H1 (cell line): ENCODE measurements at regions not wholly inside any gene's neighbourhood (a gene's known extent, or its start where the extent isn't known, plus 50 kb on each side); places are given as distances from the start of the nearest gene placed in this dataset.

Experiments
- CTCF ChIA-PET: fragments of 300-600 bp; sonication (Branson Sonifier 250); formaldehyde crosslinking; loops from one replicate; lab custom pipeline; 2021; ENCODE audit not compliant: partially characterized antibody; lab: Charles Lee
- POLR2A ChIA-PET: fragments of 300-600 bp; sonication (Branson Sonifier 250); formaldehyde crosslinking; loops from one replicate; lab custom pipeline; 2021; ENCODE audit warnings: inconsistent platforms; ENCODE audit not compliant: partially characterized antibody; lab: Charles Lee
- DNase-seq, 2 experiments: peaks; one replicate each; pipeline versions ENCODE4 v3.0.0 to v3.0.0-alpha.2; 2010 to 2022; ENCODE audit warnings: low spot score in 2 of 2, low read depth in 1 of 2, mixed read lengths in 1 of 2
- FAIRE-seq: peaks from 2 replicates; lab custom pipeline; 2011; peaks lifted over from hg19 to GRCh38; lab: Jason Lieb, UNC
- H2AFZ ChIP-seq: 2 replicates; pipeline ENCODE4 v1.8.1; 2012; ENCODE audit warnings: low read length, inconsistent platforms
- H2AK5ac ChIP-seq: 2 replicates; pipeline ENCODE4 v1.6.1; 2013; ENCODE audit warnings: low read depth, low read length
- H2BK120ac ChIP-seq: replicated peaks from 2 replicates; pipeline ENCODE3; 2013; ENCODE audit warnings: low read depth, low read length, inconsistent platforms
- H2BK12ac ChIP-seq: 2 replicates; pipeline ENCODE4 v1.6.1; 2013; ENCODE audit warnings: low read depth, low read length
- H2BK15ac ChIP-seq: 2 replicates; pipeline ENCODE4 v1.6.1; 2013; ENCODE audit warnings: low read length
- H2BK20ac ChIP-seq: 2 replicates; pipeline ENCODE4 v1.6.1; 2013; ENCODE audit warnings: low read length
- H2BK5ac ChIP-seq: 2 replicates; pipeline ENCODE4 v1.6.1; 2013; ENCODE audit warnings: low read depth, low read length
- H3K14ac ChIP-seq: 2 replicates; pipeline ENCODE4 v1.6.1; 2013; ENCODE audit warnings: inconsistent platforms; ENCODE audit not compliant: insufficient read length
- H3K18ac ChIP-seq: 2 replicates; pipeline ENCODE4 v1.6.1; 2013; ENCODE audit warnings: low read length; ENCODE audit errors: extremely low read depth
- H3K23ac ChIP-seq: 2 replicates; pipeline ENCODE4 v1.6.1; 2013; ENCODE audit warnings: inconsistent platforms; ENCODE audit not compliant: insufficient read length
- H3K23me2 ChIP-seq: 2 replicates; pipeline ENCODE4 v1.6.1; 2013; ENCODE audit warnings: low read depth, low read length
- H3K27ac ChIP-seq: 2 replicates; pipeline ENCODE4 v1.6.1; 2011; ENCODE audit warnings: low read depth, low read length, inconsistent platforms
- H3K27me3 ChIP-seq, 4 experiments: replicated peaks in 1 of 4; 1 replicate in 1 of 4; 2 replicates in 3 of 4; pipeline versions ENCODE4 v1.6.1 to v1.8.1; 2011 to 2013; ENCODE audit warnings: low read length in 3 of 4, mild to moderate bottlenecking in 3 of 4, inconsistent platforms in 2 of 4, mixed read lengths in 2 of 4, moderate library complexity in 1 of 4; ENCODE audit not compliant: control insufficient read depth in 3 of 4, insufficient read depth in 3 of 4; ENCODE audit errors: extremely low read depth in 1 of 4
- H3K36me3 ChIP-seq, 4 experiments: 2 replicates each; pipeline versions ENCODE4 v1.6.1 to v1.8.1; 2011 to 2013; ENCODE audit warnings: mild to moderate bottlenecking in 4 of 4, low read length in 3 of 4, moderate library complexity in 2 of 4, control low read depth in 1 of 4, inconsistent platforms in 1 of 4; ENCODE audit not compliant: insufficient read depth in 4 of 4, control insufficient read depth in 2 of 4
- H3K4ac ChIP-seq: replicated peaks from 2 replicates; pipeline ENCODE3; 2013; ENCODE audit warnings: low read length, low read depth, mixed read lengths, inconsistent platforms; ENCODE audit not compliant: insufficient read length
- H3K4me1 ChIP-seq, 4 experiments: replicated peaks in 1 of 4; 1 replicate in 1 of 4; 2 replicates in 3 of 4; pipeline versions ENCODE4 v1.6.1 to v1.8.1; 2011 to 2013; ENCODE audit warnings: low read length in 3 of 4, inconsistent platforms in 2 of 4, mixed read lengths in 1 of 4; ENCODE audit not compliant: insufficient read depth in 4 of 4, control insufficient read depth in 3 of 4
- H3K4me2 ChIP-seq, 2 experiments: 2 replicates each; pipeline versions ENCODE4 v1.6.1 to v1.8.1; 2011 to 2013; ENCODE audit warnings: low read depth in 2 of 2, low read length in 2 of 2, control low read depth in 1 of 2, inconsistent platforms in 1 of 2, mild to moderate bottlenecking in 1 of 2; ENCODE audit not compliant: insufficient read depth in 1 of 2
- H3K4me3 ChIP-seq, 4 experiments: fragments of 200-600, 300-600 bp in 1 of 4; sonication (generic), shearing (Covaris generic), sonication (Bioruptor Twin) in 1 of 4; 2 replicates each; pipeline versions ENCODE4 v1.5.1 to v1.8.1; 2011 to 2016; ENCODE audit warnings: low read length in 4 of 4, low read depth in 3 of 4, control low read depth in 2 of 4, inconsistent platforms in 2 of 4, mild to moderate bottlenecking in 2 of 4, mixed read lengths in 1 of 4, moderate library complexity in 1 of 4; ENCODE audit not compliant: insufficient read depth in 2 of 4; ENCODE audit errors: extremely low read depth in 1 of 4
- H3K56ac ChIP-seq: replicated peaks from 2 replicates; pipeline ENCODE3; 2013; ENCODE audit warnings: low read depth, mild to moderate bottlenecking, mixed read lengths, low read length, inconsistent platforms; ENCODE audit not compliant: insufficient read length
- H3K79me1 ChIP-seq: 2 replicates; pipeline ENCODE4 v1.6.1; 2013; ENCODE audit warnings: low read depth, low read length, control low read depth
- H3K79me2 ChIP-seq, 2 experiments: 2 replicates each; pipeline versions ENCODE4 v1.6.1 to v1.8.1; 2012 to 2013; ENCODE audit warnings: low read length in 2 of 2, mild to moderate bottlenecking in 2 of 2, inconsistent platforms in 1 of 2; ENCODE audit not compliant: insufficient read depth in 2 of 2, control insufficient read depth in 1 of 2
- H3K9ac ChIP-seq, 4 experiments: replicated peaks in 1 of 4; 1 replicate in 1 of 4; 2 replicates in 3 of 4; pipeline versions ENCODE4 v1.6.1 to v1.8.1; 2011 to 2013; ENCODE audit warnings: low read depth in 3 of 4, low read length in 3 of 4, control low read depth in 2 of 4, mild to moderate bottlenecking in 2 of 4, moderate library complexity in 2 of 4, inconsistent platforms in 1 of 4; ENCODE audit errors: extremely low read depth in 1 of 4
- H3K9me3 ChIP-seq, 2 experiments: 2 replicates each; pipeline versions ENCODE4 v1.6.1 to v1.8.1; 2012 to 2013; ENCODE audit warnings: mild to moderate bottlenecking in 2 of 2, moderate library complexity in 2 of 2, control low read depth in 1 of 2, inconsistent platforms in 1 of 2, low read depth in 1 of 2, low read length in 1 of 2, mixed read lengths in 1 of 2; ENCODE audit not compliant: insufficient read depth in 2 of 2
- H4K20me1 ChIP-seq, 2 experiments: replicated peaks in 1 of 2; 2 replicates each; pipeline versions ENCODE3 to v1.8.1; 2011 to 2013; ENCODE audit warnings: inconsistent platforms in 2 of 2, low read length in 2 of 2, mild to moderate bottlenecking in 1 of 2; ENCODE audit not compliant: insufficient read depth in 2 of 2, control insufficient read depth in 1 of 2
- H4K5ac ChIP-seq: 2 replicates; pipeline ENCODE4 v1.6.1; 2013; ENCODE audit warnings: low read length, low read depth, mixed read lengths, inconsistent platforms; ENCODE audit not compliant: insufficient read length
- H4K8ac ChIP-seq: 2 replicates; pipeline ENCODE4 v1.8.0; 2013; ENCODE audit warnings: mild to moderate bottlenecking, moderate library complexity, low read length, inconsistent platforms; ENCODE audit not compliant: insufficient read depth; ENCODE audit errors: extremely low read depth
- H4K91ac ChIP-seq: replicated peaks from 2 replicates; pipeline ENCODE3; 2013; ENCODE audit warnings: low read length, mixed read lengths, inconsistent platforms; ENCODE audit not compliant: insufficient read length
- BRCA1 ChIP-seq: IDR thresholded peaks from 2 replicates; pipeline ENCODE4 v1.6.1; 2012; ENCODE audit warnings: low read depth, low read length, improper control_type of control experiment
- CREB1 ChIP-seq: IDR thresholded peaks from 2 replicates; pipeline ENCODE4 v1.6.1; 2012; ENCODE audit warnings: inconsistent platforms
- GTF2F1 ChIP-seq: IDR thresholded peaks from 2 replicates; pipeline ENCODE4 v1.6.1; 2012; ENCODE audit warnings: low read depth, low read length, improper control_type of control experiment, borderline replicate concordance
- MAFK ChIP-seq: IDR thresholded peaks from 2 replicates; pipeline ENCODE4 v1.6.1; 2012; ENCODE audit warnings: low read depth, mild to moderate bottlenecking, improper control_type of control experiment, low read length
- POLR2AphosphoS5 ChIP-seq: IDR thresholded peaks from 2 replicates; pipeline ENCODE4 v1.6.1; 2011; ENCODE audit warnings: low read depth, low read length
- POU5F1 ChIP-seq: IDR thresholded peaks from 2 replicates; pipeline ENCODE4 v1.6.1; 2011; ENCODE audit warnings: low read depth, mild to moderate bottlenecking, low read length, moderate library complexity
- SRF ChIP-seq: IDR thresholded peaks from 2 replicates; pipeline ENCODE4 v1.6.1; 2011; ENCODE audit warnings: mild to moderate bottlenecking, low read depth, low read length, moderate library complexity
- WGBS, 2 experiments: shearing (Covaris generic) in 1 of 2; methylation state at CpG; one replicate each; pipeline versions ENCODE4 v1.1.6 to v1.1.7; 2013 to 2015; ENCODE audit warnings: low lambda C conversion rate in 2 of 2, mixed read lengths in 2 of 2, inconsistent platforms in 1 of 2, low coverage in 1 of 2, missing lambda C conversion rate in 1 of 2; ENCODE audit not compliant: insufficient replicate concordance in 2 of 2, insufficient coverage in 1 of 2, insufficient read length in 1 of 2; ENCODE audit errors: extremely low coverage in 1 of 2, missing lambda C conversion rate in 1 of 2; 5-methylcytosine and 5-hydroxymethylcytosine counted together

- Histone ChIP-seq H2BK5ac (no peak overlapping the region), H2BK12ac (no peak overlapping the region), H3K27me3 (no peaks in the 10 kb centered on the region), H3K9me3 (no peaks in the 10 kb centered on the region), H3K27ac (no peak overlapping the region), H3K23ac (no peak overlapping the region), H4K5ac (no peak overlapping the region), H3K56ac (no peak overlapping the region), H2AFZ (no peak overlapping the region), H4K91ac (no peak overlapping the region), H3K79me2 (no peaks in the 10 kb centered on the region), H3K4me1 (no peaks in the 10 kb centered on the region), H3K23me2 (no peaks in the 10 kb centered on the region; the same call in 1 of the 2 replicates), H3K36me3 (no peaks in the 10 kb centered on the region), H3K79me1 (no peaks in the 10 kb centered on the region), H4K20me1 (no peaks in the 10 kb centered on the region), H3K4ac (no peak overlapping the region), H3K18ac (no peak overlapping the region), H3K4me2 (no peak overlapping the region), H4K8ac (no peak overlapping the region), H3K4me3 (no peak overlapping the region), H2AK5ac (no peak overlapping the region), H2BK15ac (no peak overlapping the region), H2BK20ac (no peak overlapping the region), H2BK120ac (no peak overlapping the region), H3K14ac (no peak overlapping the region), H3K9ac (no peak overlapping the region)
- DNase-seq (no peak), FAIRE-seq (no peak)
- 96% methylated on average over 1 of the region's 1 CpG; no CpG with 5 or more reads in 1 of the 2 experiments for WGBS, 2 experiments
- ChIA-PET CTCF (no interaction called here), POLR2A (no interaction called here)
- no peak for TF ChIP-seq CREB1
- TF ChIP-seq SRF: no peak
- no peak for TF ChIP-seq GTF2F1
- no peak for TF ChIP-seq BRCA1
- TF ChIP-seq POU5F1: no peak
- TF ChIP-seq POLR2AphosphoS5: no peak
- no peak for TF ChIP-seq MAFK
These were observed 85.4 kb upstream of the SLC35F3 start for GRCh38 chr1:233819042-233819441.
